Activated T-cell treated with anti-CD3 and anti-CD28 coated beads for 1 hour (primary cell): ENCODE measurements at regions not wholly inside any gene's neighbourhood (a gene's known extent, or its start where the extent isn't known, plus 50 kb on each side); places are given as distances from the start of the nearest gene placed in this dataset.

ENCODE experiments used
- DNase-seq: peaks from one replicate; pipeline ENCODE4 v3.0.0-alpha.2; 2020; ENCODE audit warnings: low read depth

- no peak for DNase-seq
Measured at GRCh38 chr3:41044523-41044922, 154.8 kb upstream of the CTNNB1 start.

GRCh38 chr3:41045491-41045890 is 153.8 kb upstream of the CTNNB1 start:
- DNase-seq: no peak

DNA sequence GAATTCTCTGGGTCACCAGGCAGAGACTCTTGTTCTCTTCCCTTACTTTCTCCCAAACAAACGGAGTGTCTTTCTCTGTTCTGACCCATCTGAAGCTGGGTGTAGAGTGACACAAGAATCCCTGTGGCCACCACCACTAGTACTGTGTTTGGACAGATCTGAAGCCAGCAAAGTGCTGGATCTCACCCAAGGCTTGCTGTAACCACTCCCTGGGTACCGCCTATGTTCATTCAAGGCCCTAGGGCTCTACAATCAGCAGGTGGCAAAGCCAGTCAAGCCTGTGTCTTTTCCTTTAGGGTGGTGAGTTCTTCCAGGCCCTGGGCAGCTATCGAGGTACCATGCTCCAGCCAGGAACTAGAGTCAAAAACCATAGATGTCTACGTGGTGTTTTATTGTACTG is 149.2 kb upstream of the CTNNB1 start:
- DNase-seq: no peak

- DNase-seq: no peak
Measured at GRCh38 chr3:41053220-41053619, 146.1 kb upstream of the CTNNB1 start.

- no peak for DNase-seq
Measured at GRCh38 chr3:41060106-41060505, 139.2 kb upstream of the CTNNB1 start.

GRCh38 chr3:41064070-41064469 is 135.2 kb upstream of the CTNNB1 start:
- no peak for DNase-seq

DNA sequence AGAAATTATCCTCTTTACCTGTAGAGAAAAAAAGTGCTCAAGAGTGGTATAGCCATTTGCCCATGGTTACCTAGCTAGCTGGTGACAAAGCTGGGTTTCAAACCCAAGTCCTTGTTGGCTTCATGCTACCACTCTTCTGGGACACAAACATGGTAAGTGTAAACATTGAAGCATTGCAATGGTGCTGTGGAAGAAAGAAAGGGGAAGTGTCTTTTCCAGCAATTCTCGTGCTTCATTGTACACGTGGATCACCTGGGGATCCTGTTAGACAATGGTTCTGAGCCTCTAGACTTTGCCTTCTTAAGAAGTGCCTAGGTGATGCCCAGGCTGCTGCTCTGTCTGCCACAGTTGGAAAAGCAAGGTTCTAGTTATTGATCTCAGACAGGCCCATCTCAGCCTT is 134.8 kb upstream of the CTNNB1 start:
- no peak for DNase-seq

GRCh38 chr3:41065340-41065739 is 134.0 kb upstream of the CTNNB1 start:
- no peak for DNase-seq

DNA sequence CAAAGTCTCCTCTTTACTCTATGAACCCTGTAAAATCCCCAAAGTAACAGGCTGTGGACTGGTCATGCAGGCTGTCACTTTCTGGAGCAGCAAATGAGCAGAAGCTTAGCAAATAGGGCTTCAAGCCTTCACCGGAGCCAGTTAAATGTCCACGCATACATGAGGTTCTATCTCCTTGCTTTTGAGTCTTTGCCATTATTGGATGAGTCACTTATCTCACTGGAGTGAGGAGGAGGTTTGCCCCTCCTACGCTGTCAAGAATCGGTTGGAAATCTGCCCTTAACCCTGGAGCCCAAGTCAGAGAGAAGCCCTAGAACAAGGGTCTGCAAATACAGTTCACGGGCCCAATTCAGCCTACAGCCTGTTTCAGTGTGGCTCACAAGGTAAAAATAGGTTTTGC is 126.1 kb upstream of the CTNNB1 start:
- no peak for DNase-seq

GRCh38 chr3:41075975-41076374 is 123.3 kb upstream of the CTNNB1 start:
- no peak for DNase-seq

- DNase-seq: no peak
Measured at GRCh38 chr3:41076399-41076798, 122.9 kb upstream of the CTNNB1 start.

- DNase-seq: no peak
Measured at GRCh38 chr3:41080141-41080540, 119.2 kb upstream of the CTNNB1 start.

DNA sequence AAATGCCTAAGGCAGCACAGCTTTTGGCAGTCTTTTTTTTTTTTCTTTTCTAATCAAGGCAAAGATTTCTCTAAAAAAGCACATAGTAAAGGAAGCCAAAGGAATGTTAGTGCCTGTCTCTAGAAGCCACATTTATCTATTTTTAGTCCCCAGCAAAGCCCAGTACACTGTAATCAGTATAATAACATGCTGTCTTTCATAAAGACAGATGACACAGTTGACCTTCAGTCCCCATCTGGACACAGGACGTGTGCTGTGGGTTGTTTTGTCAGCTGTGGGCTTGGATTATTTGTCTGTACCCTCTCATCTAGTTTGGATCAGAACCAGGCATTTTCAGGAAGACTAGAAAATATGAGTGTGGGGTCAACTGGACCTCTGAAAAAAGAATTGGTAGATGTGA is 110.4 kb upstream of the CTNNB1 start:
- no peak for DNase-seq

- DNase-seq: no peak
Measured at GRCh38 chr3:41089566-41089965, 109.7 kb upstream of the CTNNB1 start.

- no peak for DNase-seq
Measured at GRCh38 chr3:41092844-41093243, 106.5 kb upstream of the CTNNB1 start.

GRCh38 chr3:41093476-41093875 is 105.8 kb upstream of the CTNNB1 start:
- no peak for DNase-seq

DNA sequence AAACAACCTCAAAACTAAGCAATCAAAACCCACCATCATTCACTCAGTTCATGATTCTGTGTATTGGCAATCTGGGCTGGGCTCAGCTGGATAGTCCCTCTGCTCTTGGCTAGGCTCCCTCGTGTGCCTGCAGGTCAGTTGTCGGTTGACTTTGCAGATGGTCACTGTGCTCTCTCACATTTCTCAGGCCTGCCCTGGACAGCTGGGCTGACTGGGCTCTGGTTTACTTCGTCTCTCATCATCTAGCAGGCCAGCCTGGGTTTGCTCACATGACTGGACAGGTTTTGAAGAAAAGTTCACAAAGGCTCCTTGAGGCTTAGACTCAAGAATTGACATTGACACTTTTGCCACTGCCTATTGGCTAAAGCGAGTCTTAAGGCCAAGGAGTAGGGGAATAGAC is 105.0 kb upstream of the CTNNB1 start:
- no peak for DNase-seq

DNA sequence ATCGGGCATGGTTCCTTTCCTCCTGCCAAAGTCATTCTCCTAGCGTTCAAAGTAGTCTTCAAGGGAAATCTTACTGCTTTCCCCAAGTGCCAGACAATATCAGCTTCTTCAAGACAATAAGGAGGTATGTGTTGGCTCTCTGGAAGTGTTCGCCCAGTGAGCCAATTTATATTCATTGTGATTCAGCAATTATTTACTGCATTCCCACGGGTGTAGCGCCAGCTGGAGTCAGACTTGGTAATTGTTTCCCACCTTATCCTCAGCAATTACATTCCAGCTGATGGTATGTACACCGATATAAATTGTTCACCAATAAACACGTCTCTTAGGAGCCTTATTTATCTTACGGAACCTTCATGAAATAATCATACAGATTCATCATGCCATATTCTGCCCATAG is 103.6 kb upstream of the CTNNB1 start:
- DNase-seq: no peak

- DNase-seq: no peak
Measured at GRCh38 chr3:41097896-41098496, 101.3 kb upstream of the CTNNB1 start.

DNA sequence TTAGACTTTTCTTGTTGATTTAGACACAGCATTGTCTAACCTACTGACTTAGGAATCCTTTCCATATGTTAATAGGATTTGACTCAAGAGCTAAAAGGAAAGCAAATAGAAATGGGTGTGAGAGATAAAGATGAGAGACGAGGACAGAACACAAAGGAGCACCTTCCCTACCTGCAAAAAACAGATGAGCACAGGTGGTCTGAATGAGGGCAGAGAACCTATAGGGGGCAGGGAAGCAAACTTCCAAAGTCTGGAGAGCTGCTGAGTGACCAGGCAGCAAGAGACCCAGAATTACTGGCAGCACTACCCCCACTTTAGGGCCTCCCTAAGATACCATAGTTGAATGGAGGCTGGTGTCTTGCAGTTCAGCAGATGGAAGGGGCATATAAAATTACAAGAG is 98.1 kb upstream of the CTNNB1 start:
- no peak for DNase-seq

- DNase-seq: no peak
Measured at GRCh38 chr3:41102053-41102556, 97.2 kb upstream of the CTNNB1 start.

- DNase-seq: no peak
Measured at GRCh38 chr3:41102750-41103149, 96.6 kb upstream of the CTNNB1 start.

- no peak for DNase-seq
Measured at GRCh38 chr3:41103200-41103599, 96.1 kb upstream of the CTNNB1 start.

DNA sequence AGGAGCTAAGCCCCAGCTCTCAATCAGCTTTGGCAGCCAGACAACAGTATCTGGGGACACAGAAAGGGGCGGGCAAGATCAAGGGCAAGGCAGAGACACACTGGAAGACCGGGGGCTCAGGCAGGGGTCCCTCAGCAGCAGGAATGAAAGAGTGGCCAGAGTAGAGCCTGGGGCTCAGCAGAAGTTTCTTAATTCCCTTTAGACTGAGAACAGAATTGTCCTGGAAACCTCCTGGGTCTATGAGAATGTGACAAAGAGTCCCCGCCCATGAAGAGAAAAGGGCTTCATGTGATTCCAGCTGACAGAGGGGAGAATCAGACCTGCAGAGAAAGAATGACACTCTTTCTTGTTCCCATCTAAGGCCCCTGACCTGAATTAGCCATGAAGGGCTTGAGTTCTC is 95.2 kb upstream of the CTNNB1 start:
- DNase-seq: no peak

GRCh38 chr3:41106691-41107090 is 92.6 kb upstream of the CTNNB1 start:
- no peak for DNase-seq
